ENCODE measurements at regions not wholly inside any gene's neighbourhood (a gene's known extent, or its start where the extent isn't known, plus 50 kb on each side); places are given as distances from the start of the nearest gene placed in this dataset.
"Not testable (repeated sequence)": the region's sequence is repeated elsewhere in the genome, so short reads cannot be mapped to it uniquely, and the experiment has no call there.

- DNase-seq: no peak
- H3K36me3 Mint-ChIP-seq (ENCODE audit: low read depth): no peaks in the 10 kb centered on the region
- intact Hi-C loops (cut with micrococcal nuclease): no loop called here
- no peaks in the 10 kb centered on the region for H3K27me3 Mint-ChIP-seq
- no peak overlapping the region for H3K4me3 Mint-ChIP-seq
- H3K9me3 Mint-ChIP-seq: peaks cover 17% of the 10 kb centered on the region
- H3K4me1 Mint-ChIP-seq: no peaks in the 10 kb centered on the region
- no peak overlapping the region for H3K27ac Mint-ChIP-seq
Measured at GRCh38 chr4:127313767-127314166, 319.0 kb upstream of the INTU start.

- no peak for DNase-seq
- no peaks in the 10 kb centered on the region for H3K9me3 Mint-ChIP-seq
- no peaks in the 10 kb centered on the region for H3K36me3 Mint-ChIP-seq (ENCODE audit: low read depth)
- H3K4me3 Mint-ChIP-seq: no peak overlapping the region
- intact Hi-C loops (cut with micrococcal nuclease): no loop called here
- no peak overlapping the region for H3K27ac Mint-ChIP-seq
- H3K27me3 Mint-ChIP-seq: no peaks in the 10 kb centered on the region
- no peaks in the 10 kb centered on the region for H3K4me1 Mint-ChIP-seq
Measured at GRCh38 chr4:127327491-127327890, 305.3 kb upstream of the INTU start.

GRCh38 chr4:127335073-127335620 is 297.6 kb upstream of the INTU start:
- Mint-ChIP-seq H3K27me3 (no peaks in the 10 kb centered on the region), H3K4me3 (no peak overlapping the region), H3K9me3 (no peaks in the 10 kb centered on the region), H3K4me1 (no peaks in the 10 kb centered on the region), H3K36me3 (ENCODE audit: low read depth) (no peaks in the 10 kb centered on the region), H3K27ac (no peak overlapping the region)
- no peak for DNase-seq
- intact Hi-C loops (cut with micrococcal nuclease): no loop called here

- no peaks in the 10 kb centered on the region for H3K36me3 Mint-ChIP-seq (ENCODE audit: low read depth)
- no peaks in the 10 kb centered on the region for H3K27me3 Mint-ChIP-seq
- H3K9me3 Mint-ChIP-seq: no peaks in the 10 kb centered on the region
- DNase-seq: no peak
- no peak overlapping the region for H3K4me3 Mint-ChIP-seq
- H3K4me1 Mint-ChIP-seq: no peaks in the 10 kb centered on the region
- no peak overlapping the region for H3K27ac Mint-ChIP-seq
- intact Hi-C loops (cut with micrococcal nuclease): no loop called here
Measured at GRCh38 chr4:127335732-127336131, 297.0 kb upstream of the INTU start.

- DNase-seq; intact Hi-C loops (cut with micrococcal nuclease); H3K4me1 Mint-ChIP-seq; H3K4me3 Mint-ChIP-seq; H3K36me3 Mint-ChIP-seq (ENCODE audit: low read depth); H3K27me3 Mint-ChIP-seq; H3K9me3 Mint-ChIP-seq; H3K27ac Mint-ChIP-seq: not testable (repeated sequence)
Measured at GRCh38 chr4:127343123-127343522, 289.6 kb upstream of the INTU start.

GRCh38 chr4:127344071-127344470 is 288.7 kb upstream of the INTU start:
- Mint-ChIP-seq H3K27me3 (no peaks in the 10 kb centered on the region), H3K4me1 (no peaks in the 10 kb centered on the region), H3K9me3 (peaks cover 9% of the 10 kb centered on the region), H3K36me3 (ENCODE audit: low read depth) (no peaks in the 10 kb centered on the region), H3K27ac (no peak overlapping the region), H3K4me3 (no peak overlapping the region)
- intact Hi-C loops (cut with micrococcal nuclease): no loop called here
- no peak for DNase-seq

- Mint-ChIP-seq H3K36me3 (ENCODE audit: low read depth) (no peaks in the 10 kb centered on the region), H3K27ac (no peak overlapping the region), H3K27me3 (no peaks in the 10 kb centered on the region), H3K9me3 (peaks cover 2% of the 10 kb centered on the region), H3K4me3 (no peak overlapping the region), H3K4me1 (no peaks in the 10 kb centered on the region)
- DNase-seq: no peak
- intact Hi-C loops (cut with micrococcal nuclease): no loop called here
Measured at GRCh38 chr4:127347936-127348335, 284.8 kb upstream of the INTU start.

- H3K4me3 Mint-ChIP-seq: no peak overlapping the region
- no peaks in the 10 kb centered on the region for H3K36me3 Mint-ChIP-seq (ENCODE audit: low read depth)
- H3K27ac Mint-ChIP-seq: no peak overlapping the region
- no peaks in the 10 kb centered on the region for H3K4me1 Mint-ChIP-seq
- intact Hi-C loops (cut with micrococcal nuclease): no loop called here
- DNase-seq: no peak
- peaks cover 3% of the 10 kb centered on the region for H3K9me3 Mint-ChIP-seq
- H3K27me3 Mint-ChIP-seq: no peaks in the 10 kb centered on the region
Measured at GRCh38 chr4:127352220-127353113, 280.3 kb upstream of the INTU start.

GRCh38 chr4:127355743-127356142 is 277.0 kb upstream of the INTU start:
- Mint-ChIP-seq H3K27me3 (no peaks in the 10 kb centered on the region), H3K27ac (no peak overlapping the region), H3K4me3 (no peak overlapping the region)

GRCh38 chr4:127357765-127358164 is 275.0 kb upstream of the INTU start:
- H3K9me3 Mint-ChIP-seq: peaks cover 8% of the 10 kb centered on the region
- intact Hi-C loops (cut with micrococcal nuclease): no loop called here
- H3K27ac Mint-ChIP-seq: no peak overlapping the region
- no peaks in the 10 kb centered on the region for H3K4me1 Mint-ChIP-seq
- no peak for DNase-seq
- H3K27me3 Mint-ChIP-seq: no peaks in the 10 kb centered on the region
- no peaks in the 10 kb centered on the region for H3K36me3 Mint-ChIP-seq (ENCODE audit: low read depth)
- no peak overlapping the region for H3K4me3 Mint-ChIP-seq

More at GRCh38 chr4:127355743-127356142, 277.0 kb upstream of the INTU start:
- no peak for DNase-seq
- no peaks in the 10 kb centered on the region for H3K36me3 Mint-ChIP-seq (ENCODE audit: low read depth)
- intact Hi-C loops (cut with micrococcal nuclease): no loop called here
- H3K9me3 Mint-ChIP-seq: peaks cover 3% of the 10 kb centered on the region
- no peaks in the 10 kb centered on the region for H3K4me1 Mint-ChIP-seq

- no peak overlapping the region for H3K27ac Mint-ChIP-seq
- no peaks in the 10 kb centered on the region for H3K4me1 Mint-ChIP-seq
- intact Hi-C loops (cut with micrococcal nuclease): no loop called here
- no peaks in the 10 kb centered on the region for H3K36me3 Mint-ChIP-seq (ENCODE audit: low read depth)
- H3K9me3 Mint-ChIP-seq: peaks cover 8% of the 10 kb centered on the region
- no peak overlapping the region for H3K4me3 Mint-ChIP-seq
- no peak for DNase-seq
- H3K27me3 Mint-ChIP-seq: no peaks in the 10 kb centered on the region
Measured at GRCh38 chr4:127362686-127363085, 270.1 kb upstream of the INTU start.

GRCh38 chr4:127364397-127364796 is 268.4 kb upstream of the INTU start:
- no peaks in the 10 kb centered on the region for H3K27me3 Mint-ChIP-seq
- H3K4me1 Mint-ChIP-seq: no peaks in the 10 kb centered on the region
- H3K4me3 Mint-ChIP-seq: no peak overlapping the region
- peaks cover 8% of the 10 kb centered on the region for H3K9me3 Mint-ChIP-seq
- intact Hi-C loops (cut with micrococcal nuclease): no loop called here
- no peaks in the 10 kb centered on the region for H3K36me3 Mint-ChIP-seq (ENCODE audit: low read depth)
- DNase-seq: no peak
- no peak overlapping the region for H3K27ac Mint-ChIP-seq

- DNase-seq: no peak
- H3K9me3 Mint-ChIP-seq: peaks cover 8% of the 10 kb centered on the region
Measured at GRCh38 chr4:127364911-127365310, 267.8 kb upstream of the INTU start.

GRCh38 chr4:127370604-127371003 is 262.2 kb upstream of the INTU start:
- no peaks in the 10 kb centered on the region for H3K4me1 Mint-ChIP-seq
- no peaks in the 10 kb centered on the region for H3K36me3 Mint-ChIP-seq (ENCODE audit: low read depth)
- intact Hi-C loops (cut with micrococcal nuclease): no loop called here
- no peak overlapping the region for H3K27ac Mint-ChIP-seq
- DNase-seq: no peak
- no peaks in the 10 kb centered on the region for H3K27me3 Mint-ChIP-seq
- no peak overlapping the region for H3K4me3 Mint-ChIP-seq
- H3K9me3 Mint-ChIP-seq: no peaks in the 10 kb centered on the region

More at GRCh38 chr4:127364911-127365310, 267.8 kb upstream of the INTU start:
- Mint-ChIP-seq H3K27me3 (no peaks in the 10 kb centered on the region), H3K36me3 (ENCODE audit: low read depth) (no peaks in the 10 kb centered on the region), H3K4me3 (no peak overlapping the region), H3K27ac (no peak overlapping the region), H3K4me1 (no peaks in the 10 kb centered on the region)
- intact Hi-C loops (cut with micrococcal nuclease): no loop called here
